H1 (cell line): ENCODE measurements at regions not wholly inside any gene's neighbourhood (a gene's known extent, or its start where the extent isn't known, plus 50 kb on each side); places are given as distances from the start of the nearest gene placed in this dataset.

Experiments used
- CTCF ChIA-PET: fragments of 300-600 bp; sonication (Branson Sonifier 250); formaldehyde crosslinking; loops from one replicate; lab custom pipeline; 2021; ENCODE audit not compliant: partially characterized antibody; lab: Charles Lee
- POLR2A ChIA-PET: fragments of 300-600 bp; sonication (Branson Sonifier 250); formaldehyde crosslinking; loops from one replicate; lab custom pipeline; 2021; ENCODE audit warnings: inconsistent platforms; ENCODE audit not compliant: partially characterized antibody; lab: Charles Lee
- DNase-seq, 2 experiments: peaks; one replicate each; pipeline versions ENCODE4 v3.0.0 to v3.0.0-alpha.2; 2010 to 2022; ENCODE audit warnings: low spot score in 2 of 2, low read depth in 1 of 2, mixed read lengths in 1 of 2
- FAIRE-seq: peaks from 2 replicates; lab custom pipeline; 2011; peaks lifted over from hg19 to GRCh38; lab: Jason Lieb, UNC
- H2AFZ ChIP-seq: 2 replicates; pipeline ENCODE4 v1.8.1; 2012; ENCODE audit warnings: low read length, inconsistent platforms
- H2AK5ac ChIP-seq: 2 replicates; pipeline ENCODE4 v1.6.1; 2013; ENCODE audit warnings: low read depth, low read length
- H2BK120ac ChIP-seq: replicated peaks from 2 replicates; pipeline ENCODE3; 2013; ENCODE audit warnings: low read depth, low read length, inconsistent platforms
- H2BK12ac ChIP-seq: 2 replicates; pipeline ENCODE4 v1.6.1; 2013; ENCODE audit warnings: low read depth, low read length
- H2BK15ac ChIP-seq: 2 replicates; pipeline ENCODE4 v1.6.1; 2013; ENCODE audit warnings: low read length
- H2BK20ac ChIP-seq: 2 replicates; pipeline ENCODE4 v1.6.1; 2013; ENCODE audit warnings: low read length
- H2BK5ac ChIP-seq: 2 replicates; pipeline ENCODE4 v1.6.1; 2013; ENCODE audit warnings: low read depth, low read length
- H3K14ac ChIP-seq: 2 replicates; pipeline ENCODE4 v1.6.1; 2013; ENCODE audit warnings: inconsistent platforms; ENCODE audit not compliant: insufficient read length
- H3K18ac ChIP-seq: 2 replicates; pipeline ENCODE4 v1.6.1; 2013; ENCODE audit warnings: low read length; ENCODE audit errors: extremely low read depth
- H3K23ac ChIP-seq: 2 replicates; pipeline ENCODE4 v1.6.1; 2013; ENCODE audit warnings: inconsistent platforms; ENCODE audit not compliant: insufficient read length
- H3K23me2 ChIP-seq: 2 replicates; pipeline ENCODE4 v1.6.1; 2013; ENCODE audit warnings: low read depth, low read length
- H3K27ac ChIP-seq: 2 replicates; pipeline ENCODE4 v1.6.1; 2011; ENCODE audit warnings: low read depth, low read length, inconsistent platforms
- H3K27me3 ChIP-seq, 4 experiments: replicated peaks in 1 of 4; 1 replicate in 1 of 4; 2 replicates in 3 of 4; pipeline versions ENCODE4 v1.6.1 to v1.8.1; 2011 to 2013; ENCODE audit warnings: low read length in 3 of 4, mild to moderate bottlenecking in 3 of 4, inconsistent platforms in 2 of 4, mixed read lengths in 2 of 4, moderate library complexity in 1 of 4; ENCODE audit not compliant: control insufficient read depth in 3 of 4, insufficient read depth in 3 of 4; ENCODE audit errors: extremely low read depth in 1 of 4
- H3K36me3 ChIP-seq, 4 experiments: 2 replicates each; pipeline versions ENCODE4 v1.6.1 to v1.8.1; 2011 to 2013; ENCODE audit warnings: mild to moderate bottlenecking in 4 of 4, low read length in 3 of 4, moderate library complexity in 2 of 4, control low read depth in 1 of 4, inconsistent platforms in 1 of 4; ENCODE audit not compliant: insufficient read depth in 4 of 4, control insufficient read depth in 2 of 4
- H3K4ac ChIP-seq: replicated peaks from 2 replicates; pipeline ENCODE3; 2013; ENCODE audit warnings: low read length, low read depth, mixed read lengths, inconsistent platforms; ENCODE audit not compliant: insufficient read length
- H3K4me1 ChIP-seq, 4 experiments: replicated peaks in 1 of 4; 1 replicate in 1 of 4; 2 replicates in 3 of 4; pipeline versions ENCODE4 v1.6.1 to v1.8.1; 2011 to 2013; ENCODE audit warnings: low read length in 3 of 4, inconsistent platforms in 2 of 4, mixed read lengths in 1 of 4; ENCODE audit not compliant: insufficient read depth in 4 of 4, control insufficient read depth in 3 of 4
- H3K4me2 ChIP-seq, 2 experiments: 2 replicates each; pipeline versions ENCODE4 v1.6.1 to v1.8.1; 2011 to 2013; ENCODE audit warnings: low read depth in 2 of 2, low read length in 2 of 2, control low read depth in 1 of 2, inconsistent platforms in 1 of 2, mild to moderate bottlenecking in 1 of 2; ENCODE audit not compliant: insufficient read depth in 1 of 2
- H3K4me3 ChIP-seq, 4 experiments: fragments of 200-600, 300-600 bp in 1 of 4; sonication (generic), shearing (Covaris generic), sonication (Bioruptor Twin) in 1 of 4; 2 replicates each; pipeline versions ENCODE4 v1.5.1 to v1.8.1; 2011 to 2016; ENCODE audit warnings: low read length in 4 of 4, low read depth in 3 of 4, control low read depth in 2 of 4, inconsistent platforms in 2 of 4, mild to moderate bottlenecking in 2 of 4, mixed read lengths in 1 of 4, moderate library complexity in 1 of 4; ENCODE audit not compliant: insufficient read depth in 2 of 4; ENCODE audit errors: extremely low read depth in 1 of 4
- H3K56ac ChIP-seq: replicated peaks from 2 replicates; pipeline ENCODE3; 2013; ENCODE audit warnings: low read depth, mild to moderate bottlenecking, mixed read lengths, low read length, inconsistent platforms; ENCODE audit not compliant: insufficient read length
- H3K79me1 ChIP-seq: 2 replicates; pipeline ENCODE4 v1.6.1; 2013; ENCODE audit warnings: low read depth, low read length, control low read depth
- H3K79me2 ChIP-seq, 2 experiments: 2 replicates each; pipeline versions ENCODE4 v1.6.1 to v1.8.1; 2012 to 2013; ENCODE audit warnings: low read length in 2 of 2, mild to moderate bottlenecking in 2 of 2, inconsistent platforms in 1 of 2; ENCODE audit not compliant: insufficient read depth in 2 of 2, control insufficient read depth in 1 of 2
- H3K9ac ChIP-seq, 4 experiments: replicated peaks in 1 of 4; 1 replicate in 1 of 4; 2 replicates in 3 of 4; pipeline versions ENCODE4 v1.6.1 to v1.8.1; 2011 to 2013; ENCODE audit warnings: low read depth in 3 of 4, low read length in 3 of 4, control low read depth in 2 of 4, mild to moderate bottlenecking in 2 of 4, moderate library complexity in 2 of 4, inconsistent platforms in 1 of 4; ENCODE audit errors: extremely low read depth in 1 of 4
- H3K9me3 ChIP-seq, 2 experiments: 2 replicates each; pipeline versions ENCODE4 v1.6.1 to v1.8.1; 2012 to 2013; ENCODE audit warnings: mild to moderate bottlenecking in 2 of 2, moderate library complexity in 2 of 2, control low read depth in 1 of 2, inconsistent platforms in 1 of 2, low read depth in 1 of 2, low read length in 1 of 2, mixed read lengths in 1 of 2; ENCODE audit not compliant: insufficient read depth in 2 of 2
- H4K20me1 ChIP-seq, 2 experiments: replicated peaks in 1 of 2; 2 replicates each; pipeline versions ENCODE3 to v1.8.1; 2011 to 2013; ENCODE audit warnings: inconsistent platforms in 2 of 2, low read length in 2 of 2, mild to moderate bottlenecking in 1 of 2; ENCODE audit not compliant: insufficient read depth in 2 of 2, control insufficient read depth in 1 of 2
- H4K5ac ChIP-seq: 2 replicates; pipeline ENCODE4 v1.6.1; 2013; ENCODE audit warnings: low read length, low read depth, mixed read lengths, inconsistent platforms; ENCODE audit not compliant: insufficient read length
- H4K8ac ChIP-seq: 2 replicates; pipeline ENCODE4 v1.8.0; 2013; ENCODE audit warnings: mild to moderate bottlenecking, moderate library complexity, low read length, inconsistent platforms; ENCODE audit not compliant: insufficient read depth; ENCODE audit errors: extremely low read depth
- H4K91ac ChIP-seq: replicated peaks from 2 replicates; pipeline ENCODE3; 2013; ENCODE audit warnings: low read length, mixed read lengths, inconsistent platforms; ENCODE audit not compliant: insufficient read length
- BRCA1 ChIP-seq: IDR thresholded peaks from 2 replicates; pipeline ENCODE4 v1.6.1; 2012; ENCODE audit warnings: low read depth, low read length, improper control_type of control experiment
- TEAD4 ChIP-seq: IDR thresholded peaks from 2 replicates; pipeline ENCODE4 v1.6.1; 2012; ENCODE audit warnings: low read depth, low read length, inconsistent platforms, mixed read lengths
- WGBS, 2 experiments: shearing (Covaris generic) in 1 of 2; methylation state at CpG; one replicate each; pipeline versions ENCODE4 v1.1.6 to v1.1.7; 2013 to 2015; ENCODE audit warnings: low lambda C conversion rate in 2 of 2, mixed read lengths in 2 of 2, inconsistent platforms in 1 of 2, low coverage in 1 of 2, missing lambda C conversion rate in 1 of 2; ENCODE audit not compliant: insufficient replicate concordance in 2 of 2, insufficient coverage in 1 of 2, insufficient read length in 1 of 2; ENCODE audit errors: extremely low coverage in 1 of 2, missing lambda C conversion rate in 1 of 2; 5-methylcytosine and 5-hydroxymethylcytosine counted together

DNA sequence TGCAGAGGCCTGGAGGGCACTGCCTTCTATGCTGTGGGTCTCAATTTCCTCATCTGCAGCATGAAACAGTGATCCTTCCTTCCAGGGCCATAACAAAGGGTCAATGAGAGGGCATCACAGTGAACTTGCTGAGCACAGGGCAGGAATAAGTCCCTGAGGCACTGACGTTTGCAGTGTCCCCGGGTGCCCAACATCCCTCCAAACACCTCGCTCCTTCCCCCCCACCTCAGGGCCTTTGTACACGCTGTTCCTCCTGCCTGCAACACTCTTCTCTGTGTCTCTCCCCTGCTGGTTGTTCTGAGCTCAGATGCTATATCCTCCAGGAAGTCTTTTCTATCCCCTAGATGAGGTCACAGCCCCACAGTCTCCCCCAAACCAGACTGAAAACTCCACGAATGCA, 59.7 kb upstream of the TCF20 start:
- no peak for FAIRE-seq
- Histone ChIP-seq H3K79me2 (no peaks in the 10 kb centered on the region), H2BK120ac (no peak overlapping the region), H3K56ac (no peak overlapping the region), H3K23me2 (peaks cover 2% of the 10 kb centered on the region; the same call in 1 of the 2 replicates), H3K14ac (no peak overlapping the region), H3K36me3 (no peaks in the 10 kb centered on the region), H2BK12ac (no peak overlapping the region), H4K5ac (no peak overlapping the region), H4K20me1 (peaks cover 5 to 25% of the 10 kb centered on the region in 2 experiments), H3K27ac (no peak overlapping the region), H3K4me2 (no peak overlapping the region), H3K27me3 (no peaks in the 10 kb centered on the region; a peak in 1 of 7 replicates), H3K9ac (no peak overlapping the region), H2BK5ac (no peak overlapping the region), H3K79me1 (peaks cover 11% of the 10 kb centered on the region), H3K23ac (no peak overlapping the region), H3K18ac (no peak overlapping the region), H3K4me1 (peaks cover 0 to 5% (median under 1%) of the 10 kb centered on the region in 4 experiments; a peak in 4 of 7 replicates), H4K91ac (no peak overlapping the region), H3K4ac (no peak overlapping the region), H2AK5ac (no peak overlapping the region), H2BK20ac (no peak overlapping the region), H4K8ac (no peak overlapping the region), H3K4me3 (no peak overlapping the region), H2AFZ (no peak overlapping the region), H3K9me3 (no peaks in the 10 kb centered on the region), H2BK15ac (no peak overlapping the region)
- ChIA-PET POLR2A (interaction anchor here (1.4 kb wide), 1 partner anchor 52 kb away, joined by 3 read pairs; no protein-coding TSS in a partner anchor), CTCF (interaction anchor here (1.5 to 2.0 kb wide), 3 partner anchors 15 to 30 kb away, joined by 4 to 7 read pairs (median 7); no protein-coding TSS in a partner anchor)
- TF ChIP-seq BRCA1: no peak
- no peak for TF ChIP-seq TEAD4
- DNase-seq: no peak
- WGBS, 2 experiments: 82% methylated on average over 4 of the region's 5 CpGs; no CpG with 5 or more reads in 1 of the 2 experiments
